GM11168 (cell line): ENCODE measurements at regions not wholly inside any gene's neighbourhood (a gene's known extent, or its start where the extent isn't known, plus 50 kb on each side); places are given as distances from the start of the nearest gene placed in this dataset.

ENCODE experiments used
- in situ Hi-C: fragments of 300-500 bp; cut with MboI; formaldehyde crosslinking; loops from one replicate; pipeline ENCODE4 v1.12.0; 2022; ENCODE audit warnings: low sequenced_read_pairs; ENCODE audit not compliant: unreplicated experiment

DNA sequence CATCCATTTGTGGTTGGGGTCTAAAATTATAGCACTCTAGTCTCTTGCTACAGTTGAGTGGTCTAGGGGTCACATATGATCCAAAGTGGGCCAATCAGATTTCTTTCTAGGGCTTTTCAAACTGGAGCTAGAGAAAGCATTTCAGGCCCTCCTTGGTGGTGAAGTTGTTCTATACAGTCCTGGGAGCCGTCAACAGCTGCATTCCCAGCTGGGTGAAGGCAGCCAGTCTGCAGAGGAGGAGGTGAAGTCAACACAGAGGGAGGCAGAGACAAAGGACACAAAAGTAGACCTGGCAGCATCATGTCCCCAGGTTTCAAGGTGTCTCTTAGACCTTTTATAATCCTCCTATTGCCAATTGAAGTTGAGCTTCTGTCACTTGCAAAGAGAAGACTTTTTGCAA lies 518.2 kb downstream of the BNC2 start:
- in situ Hi-C loops: no loop called here

- in situ Hi-C loops: no loop called here
These were observed 517.6 kb downstream of the BNC2 start for GRCh38 chr9:16352791-16353401.

- in situ Hi-C loops: no loop called here
These were observed 514.2 kb downstream of the BNC2 start for GRCh38 chr9:16356196-16356765.

- in situ Hi-C loops: no loop called here
These were observed 512.6 kb downstream of the BNC2 start for GRCh38 chr9:16357828-16358227.

DNA sequence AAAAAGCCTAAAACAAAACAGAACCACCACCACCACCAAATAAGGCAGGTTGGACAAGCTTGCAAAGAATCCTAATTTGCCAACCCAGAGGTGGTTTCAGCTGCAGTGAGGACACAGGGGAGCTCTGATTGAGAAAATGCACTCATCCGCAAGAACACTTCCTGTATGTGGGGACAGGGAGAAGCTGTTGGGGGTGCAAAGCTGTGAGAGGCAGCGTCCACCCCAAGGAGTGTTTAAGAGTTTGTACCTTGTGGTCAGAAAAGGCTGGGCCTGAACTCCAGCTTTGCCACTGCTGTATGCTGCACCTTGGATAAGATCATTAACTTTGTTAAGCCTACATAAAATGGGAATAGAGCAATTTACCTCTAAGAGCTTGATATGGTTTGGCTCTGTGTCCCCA lies 511.7 kb downstream of the BNC2 start:
- in situ Hi-C loops: no loop called here
